Panc1 (cell line): ENCODE measurements at regions not wholly inside any gene's neighbourhood (a gene's known extent, or its start where the extent isn't known, plus 50 kb on each side); places are given as distances from the start of the nearest gene placed in this dataset.

Experiments used
- CTCF ChIP-seq: fragments of 450-650 bp; IDR thresholded peaks from 2 replicates; pipeline ENCODE4 v1.5.1; 2017; ENCODE audit warnings: mild to moderate bottlenecking
- POLR2AphosphoS5 ChIP-seq: IDR thresholded peaks from 2 replicates; pipeline ENCODE4 v1.6.1; 2012; ENCODE audit warnings: mild to moderate bottlenecking, low read depth, low read length, moderate library complexity
- REST ChIP-seq, 2 experiments: IDR thresholded peaks; 2 replicates each; pipeline ENCODE4 v1.6.1; 2011 to 2012; ENCODE audit warnings: low read depth in 2 of 2, control low read depth in 1 of 2, low read length in 1 of 2, mild to moderate bottlenecking in 1 of 2, moderate library complexity in 1 of 2; ENCODE audit not compliant: insufficient read depth in 1 of 2

- no peak for TF ChIP-seq CTCF
- no peak for TF ChIP-seq POLR2AphosphoS5
- no peak for TF ChIP-seq REST (IDR thresholded peaks at IDR 0.05; ENCODE audit: insufficient read depth in 1 of 2, low read depth in 2 of 2, low read length in 1 of 2)
Measured at GRCh38 chr7:125773113-125773785, 843.6 kb upstream of the POT1 start.
